ENCODE measurements at regions not wholly inside any gene's neighbourhood (a gene's known extent, or its start where the extent isn't known, plus 50 kb on each side); places are given as distances from the start of the nearest gene placed in this dataset.

GRCh38 chr18:46242183-46242582, 138.0 kb downstream of the HAUS1 start:
- no peaks in the 10 kb centered on the region for H3K27me3 Mint-ChIP-seq (ENCODE audit: insufficient read depth, low read depth)
- H3K4me3 Mint-ChIP-seq = no peak overlapping the region
- H3K9me3 Mint-ChIP-seq = no peaks in the 10 kb centered on the region
- no peak overlapping the region for H3K4me3 ChIP-seq
- H3K9ac ChIP-seq = no peak overlapping the region
- H3F3A ChIP-seq (ENCODE audit: low read depth) = peaks cover 6% of the 10 kb centered on the region
- no peak for TF ChIP-seq CTCF (IDR thresholded peaks at IDR 0.05)
- TF ChIP-seq EZH2 (IDR thresholded peaks at IDR 0.05) = no peak
- TF ChIP-seq EZH2phosphoT487 (IDR thresholded peaks at IDR 0.05) = no peak
- no peak for DNase-seq (ENCODE audit: low spot score)
- no peaks in the 10 kb centered on the region for H3K79me2 ChIP-seq (ENCODE audit: low read depth)
- H3K36me3 Mint-ChIP-seq = peaks cover 2% of the 10 kb centered on the region
- H3K27me3 ChIP-seq = no peaks in the 10 kb centered on the region
- peaks cover 5% of the 10 kb centered on the region for H4K20me1 ChIP-seq (ENCODE audit: low read depth)
- H2AFZ ChIP-seq (replicated peaks) = no peak overlapping the region
- H3K4me1 ChIP-seq = no peaks in the 10 kb centered on the region
- H3K9me3 ChIP-seq (ENCODE audit: low read depth) = no peaks in the 10 kb centered on the region
- no peak overlapping the region for H3K27ac ChIP-seq
- H3K4me2 ChIP-seq = no peak overlapping the region
- no peaks in the 10 kb centered on the region for H3K36me3 ChIP-seq
- H3K4me1 Mint-ChIP-seq = no peaks in the 10 kb centered on the region
- H3K27ac Mint-ChIP-seq = no peak overlapping the region

GRCh38 chr18:46243095-46243494, 138.9 kb downstream of the HAUS1 start:
- no peaks in the 10 kb centered on the region for H3K4me1 ChIP-seq
- Mint-ChIP-seq H3K27ac (no peak overlapping the region), H3K27me3 (ENCODE audit: insufficient read depth, low read depth) (no peaks in the 10 kb centered on the region), H3K4me3 (no peak overlapping the region), H3K9me3 (no peaks in the 10 kb centered on the region), H3K4me1 (no peaks in the 10 kb centered on the region), H3K36me3 (no peaks in the 10 kb centered on the region)
- H3K4me3 ChIP-seq = no peak overlapping the region
- no peaks in the 10 kb centered on the region for H3K79me2 ChIP-seq (ENCODE audit: low read depth)
- no peaks in the 10 kb centered on the region for H3K36me3 ChIP-seq
- no peak overlapping the region for H3K4me2 ChIP-seq
- no peaks in the 10 kb centered on the region for H3K9me3 ChIP-seq (ENCODE audit: low read depth)
- no peak for DNase-seq (ENCODE audit: low spot score)
- H3K27ac ChIP-seq = no peak overlapping the region
- TF ChIP-seq EZH2phosphoT487 (IDR thresholded peaks at IDR 0.05) = no peak
- TF ChIP-seq CTCF (IDR thresholded peaks at IDR 0.05) = no peak
- TF ChIP-seq EZH2 (IDR thresholded peaks at IDR 0.05) = no peak
- H3K27me3 ChIP-seq = no peaks in the 10 kb centered on the region
- H2AFZ ChIP-seq (replicated peaks) = no peak overlapping the region
- H3K9ac ChIP-seq = no peak overlapping the region
- peaks cover 6% of the 10 kb centered on the region for H3F3A ChIP-seq (ENCODE audit: low read depth)
- peaks cover 5% of the 10 kb centered on the region for H4K20me1 ChIP-seq (ENCODE audit: low read depth)

GRCh38 chr18:46243673-46244072, 139.5 kb downstream of the HAUS1 start:
- no peak for TF ChIP-seq EZH2 (IDR thresholded peaks at IDR 0.05)
- no peaks in the 10 kb centered on the region for H3K36me3 Mint-ChIP-seq
- no peak overlapping the region for H3K4me3 Mint-ChIP-seq
- no peaks in the 10 kb centered on the region for H3K27me3 Mint-ChIP-seq (ENCODE audit: insufficient read depth, low read depth)
- DNase-seq (ENCODE audit: low spot score) = no peak
- Histone ChIP-seq H2AFZ (replicated peaks) (no peak overlapping the region), H3K79me2 (ENCODE audit: low read depth) (no peaks in the 10 kb centered on the region), H3K36me3 (no peaks in the 10 kb centered on the region), H3F3A (ENCODE audit: low read depth) (peaks cover 6% of the 10 kb centered on the region), H3K4me1 (no peaks in the 10 kb centered on the region), H3K4me2 (no peak overlapping the region), H3K9me3 (ENCODE audit: low read depth) (no peaks in the 10 kb centered on the region), H3K4me3 (no peak overlapping the region), H4K20me1 (ENCODE audit: low read depth) (peaks cover 5% of the 10 kb centered on the region), H3K27ac (no peak overlapping the region), H3K27me3 (no peaks in the 10 kb centered on the region), H3K9ac (no peak overlapping the region)
- H3K4me1 Mint-ChIP-seq = no peaks in the 10 kb centered on the region
- no peaks in the 10 kb centered on the region for H3K9me3 Mint-ChIP-seq
- H3K27ac Mint-ChIP-seq = no peak overlapping the region

- Histone ChIP-seq H3K4me3 (no peak overlapping the region), H3K4me2 (no peak overlapping the region), H3K9ac (no peak overlapping the region), H3K27me3 (no peaks in the 10 kb centered on the region), H3K4me1 (no peaks in the 10 kb centered on the region), H3K9me3 (ENCODE audit: low read depth) (no peaks in the 10 kb centered on the region), H3K79me2 (ENCODE audit: low read depth) (no peaks in the 10 kb centered on the region), H3K27ac (no peak overlapping the region), H4K20me1 (ENCODE audit: low read depth) (no peaks in the 10 kb centered on the region), H3F3A (ENCODE audit: low read depth) (no peaks in the 10 kb centered on the region), H2AFZ (replicated peaks) (no peak overlapping the region), H3K36me3 (no peaks in the 10 kb centered on the region)
- DNase-seq (ENCODE audit: low spot score) = peak; percentile 18
- Mint-ChIP-seq H3K9me3 (no peaks in the 10 kb centered on the region), H3K27me3 (ENCODE audit: insufficient read depth, low read depth) (no peaks in the 10 kb centered on the region), H3K27ac (no peak overlapping the region), H3K36me3 (no peaks in the 10 kb centered on the region), H3K4me3 (no peak overlapping the region), H3K4me1 (peaks cover 12% of the 10 kb centered on the region)
- TF ChIP-seq EZH2phosphoT487 (IDR thresholded peaks at IDR 0.05) = no peak
- no peak for TF ChIP-seq CTCF (IDR thresholded peaks at IDR 0.05)
- TF ChIP-seq EZH2 (IDR thresholded peaks at IDR 0.05) = no peak
These were observed 141.9 kb downstream of the HAUS1 start for GRCh38 chr18:46246101-46246500.
